ENCODE measurements at regions not wholly inside any gene's neighbourhood (a gene's known extent, or its start where the extent isn't known, plus 50 kb on each side); places are given as distances from the start of the nearest gene placed in this dataset.

GRCh38 chr20:41888434-41888833 is 270.3 kb upstream of the CHD6 start:
- H3K27me3 ChIP-seq: no peaks in the 10 kb centered on the region
- H3K9me3 ChIP-seq: no peaks in the 10 kb centered on the region
- in situ Hi-C loops (cut with MboI; ENCODE audit: low pct_ligation_motif_present in 1 of 4, low pct_unique_long_range_greater_than_20kb in 1 of 4, low sequenced_read_pairs in 3 of 4): no loop called here
- H3K4me3 ChIP-seq: no peak overlapping the region
- no peaks in the 10 kb centered on the region for H3K36me3 ChIP-seq
- H3K4me1 ChIP-seq: no peaks in the 10 kb centered on the region
- TF ChIP-seq CTCF (IDR thresholded peaks at IDR 0.05) (no peak), POLR2AphosphoS5 (IDR thresholded peaks at IDR 0.05) (no peak), EP300 (IDR thresholded peaks at IDR 0.05; ENCODE audit: low read depth) (no peak), POLR2A (IDR thresholded peaks at IDR 0.05) (no peak)
- H3K27ac ChIP-seq: no peak overlapping the region
- 67 to 81% methylated on average over 3 to 8 of the region's 8 CpGs for WGBS, 2 donors (ENCODE audit: low coverage in 1 of 2)
- intact Hi-C loops (cut with DNase I; ENCODE audit: low total_unique reads): no loop called here
- DNase-seq: no peak

GRCh38 chr20:41887500-41887899 is 269.3 kb upstream of the CHD6 start:
- no peak for DNase-seq
- H3K4me3 ChIP-seq: no peak overlapping the region
- in situ Hi-C loops (cut with MboI; ENCODE audit: low pct_ligation_motif_present in 1 of 4, low pct_unique_long_range_greater_than_20kb in 1 of 4, low sequenced_read_pairs in 3 of 4) (no loop called here), intact Hi-C loops (cut with DNase I; ENCODE audit: low total_unique reads) (no loop called here)
- TF ChIP-seq POLR2A (IDR thresholded peaks at IDR 0.05): no peak
- no peak for TF ChIP-seq CTCF (IDR thresholded peaks at IDR 0.05)
- no peak for TF ChIP-seq POLR2AphosphoS5 (IDR thresholded peaks at IDR 0.05)
- TF ChIP-seq EP300 (IDR thresholded peaks at IDR 0.05; ENCODE audit: low read depth): no peak
- no peaks in the 10 kb centered on the region for H3K36me3 ChIP-seq
- H3K27ac ChIP-seq: no peak overlapping the region
- H3K4me1 ChIP-seq: no peaks in the 10 kb centered on the region
- H3K9me3 ChIP-seq: no peaks in the 10 kb centered on the region
- H3K27me3 ChIP-seq: no peaks in the 10 kb centered on the region
- WGBS, 2 donors (ENCODE audit: low coverage in 1 of 2): 70 to 80% methylated on average over 4 to 8 of the region's 8 CpGs

GRCh38 chr20:41881466-41882046 is 263.4 kb upstream of the CHD6 start:
- H3K27me3 ChIP-seq: no peaks in the 10 kb centered on the region
- in situ Hi-C loops (cut with MboI; ENCODE audit: low pct_ligation_motif_present in 1 of 4, low pct_unique_long_range_greater_than_20kb in 1 of 4, low sequenced_read_pairs in 3 of 4): no loop called here
- H3K36me3 ChIP-seq: no peaks in the 10 kb centered on the region
- no peak overlapping the region for H3K27ac ChIP-seq
- 83 to 93% methylated on average over 1 of the region's 1 CpG for WGBS, 2 donors (ENCODE audit: low coverage in 1 of 2)
- H3K4me3 ChIP-seq: no peak overlapping the region
- intact Hi-C loops (cut with DNase I; ENCODE audit: low total_unique reads): no loop called here
- DNase-seq: no peak
- H3K9me3 ChIP-seq: no peaks in the 10 kb centered on the region
- no peak for TF ChIP-seq EP300 (IDR thresholded peaks at IDR 0.05; ENCODE audit: low read depth)
- no peaks in the 10 kb centered on the region for H3K4me1 ChIP-seq

- H3K4me1 ChIP-seq: no peaks in the 10 kb centered on the region
- no peaks in the 10 kb centered on the region for H3K36me3 ChIP-seq
- in situ Hi-C loops (cut with MboI; ENCODE audit: low pct_ligation_motif_present in 1 of 4, low pct_unique_long_range_greater_than_20kb in 1 of 4, low sequenced_read_pairs in 3 of 4): no loop called here
- H3K27ac ChIP-seq: no peak overlapping the region
- no peak for DNase-seq
- H3K27me3 ChIP-seq: no peaks in the 10 kb centered on the region
- WGBS, 2 donors (ENCODE audit: low coverage in 1 of 2): 17 to 35% methylated on average over 2 of the region's 2 CpGs
- no peak overlapping the region for H3K4me3 ChIP-seq
- intact Hi-C loops (cut with DNase I; ENCODE audit: low total_unique reads): no loop called here
- no peak for TF ChIP-seq CTCF (IDR thresholded peaks at IDR 0.05)
- TF ChIP-seq POLR2A (IDR thresholded peaks at IDR 0.05): no peak
- no peak for TF ChIP-seq POLR2AphosphoS5 (IDR thresholded peaks at IDR 0.05)
- TF ChIP-seq EP300 (IDR thresholded peaks at IDR 0.05; ENCODE audit: low read depth): no peak
- H3K9me3 ChIP-seq: no peaks in the 10 kb centered on the region
Measured at GRCh38 chr20:41879123-41879522, 260.9 kb upstream of the CHD6 start.

GRCh38 chr20:41877911-41878310 is 259.7 kb upstream of the CHD6 start:
- H3K4me1 ChIP-seq: no peaks in the 10 kb centered on the region
- no peaks in the 10 kb centered on the region for H3K27me3 ChIP-seq
- WGBS, 2 donors (ENCODE audit: low coverage in 1 of 2): 47 to 65% methylated on average over 3 to 4 of the region's 4 CpGs
- no peaks in the 10 kb centered on the region for H3K36me3 ChIP-seq
- no peak for DNase-seq
- TF ChIP-seq POLR2A (IDR thresholded peaks at IDR 0.05): no peak
- TF ChIP-seq CTCF (IDR thresholded peaks at IDR 0.05): no peak
- TF ChIP-seq POLR2AphosphoS5 (IDR thresholded peaks at IDR 0.05): no peak
- TF ChIP-seq EP300 (IDR thresholded peaks at IDR 0.05; ENCODE audit: low read depth): no peak
- intact Hi-C loops (cut with DNase I; ENCODE audit: low total_unique reads) (no loop called here), in situ Hi-C loops (cut with MboI; ENCODE audit: low pct_ligation_motif_present in 1 of 4, low pct_unique_long_range_greater_than_20kb in 1 of 4, low sequenced_read_pairs in 3 of 4) (no loop called here)
- H3K9me3 ChIP-seq: no peaks in the 10 kb centered on the region
- no peak overlapping the region for H3K4me3 ChIP-seq
- H3K27ac ChIP-seq: no peak overlapping the region
